ENCODE measurements at regions not wholly inside any gene's neighbourhood (a gene's known extent, or its start where the extent isn't known, plus 50 kb on each side); places are given as distances from the start of the nearest gene placed in this dataset.

GRCh38 chr7:49488573-49488972 is 284.9 kb upstream of the VWC2 start:
- TF ChIP-seq POLR2A (IDR thresholded peaks at IDR 0.05), result no peak
- no peak for TF ChIP-seq CTCF (IDR thresholded peaks at IDR 0.05)
